ENCODE measurements at regions not wholly inside any gene's neighbourhood (a gene's known extent, or its start where the extent isn't known, plus 50 kb on each side); places are given as distances from the start of the nearest gene placed in this dataset.

- DNase-seq: no peak
- Histone ChIP-seq H3K27me3 (no peaks in the 10 kb centered on the region), H3K27ac (no peak overlapping the region), H3K4me1 (no peaks in the 10 kb centered on the region), H3K36me3 (no peaks in the 10 kb centered on the region), H3K9me3 (no peaks in the 10 kb centered on the region), H3K4me3 (no peak overlapping the region)
- WGBS, 5 donors: 42 to 64% (median 54%) methylated on average over 3 of the region's 3 CpGs
- intact Hi-C loops (cut with DNase I; ENCODE audit: low total_unique reads): no loop called here
- TF ChIP-seq CTCF (IDR thresholded peaks at IDR 0.05) (no peak), POLR2A (IDR thresholded peaks at IDR 0.05) (no peak), EP300 (IDR thresholded peaks at IDR 0.05) (no peak), POLR2AphosphoS5 (IDR thresholded peaks at IDR 0.05) (no peak)
Measured at GRCh38 chr9:103068753-103069152, 73.6 kb downstream of the CYLC2 start.

DNA sequence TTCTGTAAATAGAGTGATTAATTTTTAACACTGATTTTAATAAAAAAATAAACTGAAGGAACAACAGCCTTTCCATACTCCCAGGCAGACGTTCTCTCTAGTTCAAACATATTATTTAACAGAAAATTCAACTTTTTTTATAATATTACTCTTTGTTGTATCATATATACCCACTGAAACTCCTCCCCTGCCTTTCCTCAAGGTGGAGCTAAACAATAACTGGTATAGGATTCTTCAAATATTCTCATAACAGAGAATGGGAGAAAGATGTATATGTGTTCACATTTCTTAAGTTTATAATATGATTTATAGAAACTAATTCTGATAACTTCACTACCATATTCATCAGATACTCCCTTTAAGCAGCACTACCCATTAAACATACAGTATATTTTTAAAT lies 83.4 kb downstream of the CYLC2 start:
- H3K9me3 ChIP-seq: no peaks in the 10 kb centered on the region
- 24 to 40% (median 31%) methylated on average over 1 of the region's 1 CpG for WGBS, 5 donors
- intact Hi-C loops (cut with DNase I; ENCODE audit: low total_unique reads): no loop called here
- no peak for TF ChIP-seq POLR2A (IDR thresholded peaks at IDR 0.05)
- TF ChIP-seq EP300 (IDR thresholded peaks at IDR 0.05): no peak
- no peak for TF ChIP-seq CTCF (IDR thresholded peaks at IDR 0.05)
- TF ChIP-seq POLR2AphosphoS5 (IDR thresholded peaks at IDR 0.05): no peak
- DNase-seq: no peak
- no peaks in the 10 kb centered on the region for H3K4me1 ChIP-seq
- no peaks in the 10 kb centered on the region for H3K27me3 ChIP-seq
- H3K27ac ChIP-seq: no peak overlapping the region
- no peak overlapping the region for H3K4me3 ChIP-seq
- no peaks in the 10 kb centered on the region for H3K36me3 ChIP-seq

- Histone ChIP-seq H3K27me3 (no peaks in the 10 kb centered on the region), H3K27ac (no peak overlapping the region), H3K4me3 (no peak overlapping the region), H3K36me3 (no peaks in the 10 kb centered on the region), H3K9me3 (no peaks in the 10 kb centered on the region), H3K4me1 (no peaks in the 10 kb centered on the region)
- no peak for DNase-seq
- TF ChIP-seq CTCF (IDR thresholded peaks at IDR 0.05): no peak
- no peak for TF ChIP-seq POLR2AphosphoS5 (IDR thresholded peaks at IDR 0.05)
- no peak for TF ChIP-seq POLR2A (IDR thresholded peaks at IDR 0.05)
- no peak for TF ChIP-seq EP300 (IDR thresholded peaks at IDR 0.05)
- intact Hi-C loops (cut with DNase I; ENCODE audit: low total_unique reads): no loop called here
- 19 to 40% (median 27%) methylated on average over 1 of the region's 1 CpG for WGBS, 5 donors
Measured at GRCh38 chr9:103082494-103082893, 87.4 kb downstream of the CYLC2 start.

DNA sequence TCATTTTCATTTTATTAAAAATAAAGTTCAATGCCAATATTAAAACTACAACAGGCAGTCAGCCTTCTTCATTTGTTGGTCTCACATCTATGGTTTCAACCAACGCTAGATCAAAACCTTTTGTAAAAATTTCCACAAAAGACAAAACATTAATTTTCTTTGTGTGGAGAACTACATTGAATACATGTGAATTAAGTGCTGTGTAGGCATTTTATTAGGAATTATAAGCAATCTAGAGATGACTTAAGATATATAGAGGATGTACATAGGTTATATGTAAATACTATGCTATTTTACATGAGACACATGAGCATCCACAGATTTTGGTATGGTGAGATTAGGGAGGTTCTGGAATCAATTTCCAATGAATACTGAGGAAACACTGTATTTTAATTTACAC lies 94.2 kb downstream of the CYLC2 start:
- TF ChIP-seq CTCF (IDR thresholded peaks at IDR 0.05): no peak
- no peak for TF ChIP-seq EP300 (IDR thresholded peaks at IDR 0.05)
- TF ChIP-seq POLR2AphosphoS5 (IDR thresholded peaks at IDR 0.05): no peak
- no peak for TF ChIP-seq POLR2A (IDR thresholded peaks at IDR 0.05)
- no peaks in the 10 kb centered on the region for H3K9me3 ChIP-seq
- no peaks in the 10 kb centered on the region for H3K4me1 ChIP-seq
- 83 to 99% (median 93%) methylated on average over 1 of the region's 1 CpG for WGBS, 5 donors
- H3K27ac ChIP-seq: no peak overlapping the region
- DNase-seq: no peak
- no peaks in the 10 kb centered on the region for H3K27me3 ChIP-seq
- intact Hi-C loops (cut with DNase I; ENCODE audit: low total_unique reads): no loop called here
- no peaks in the 10 kb centered on the region for H3K36me3 ChIP-seq
- no peak overlapping the region for H3K4me3 ChIP-seq

Measured in stomach (tissue), 8 donors.